ENCODE measurements at regions not wholly inside any gene's neighbourhood (a gene's known extent, or its start where the extent isn't known, plus 50 kb on each side); places are given as distances from the start of the nearest gene placed in this dataset.
A peak's percentile ranks its signal among the peaks of the same experiment; 100 is the strongest.

GRCh38 chr20:19903168-19903811, 113.9 kb upstream of the NAA20 start (continued):
- TF ChIP-seq HMGXB3 (CRISPR knock-in tag; IDR thresholded peaks at IDR 0.05; ENCODE audit: borderline replicate concordance) (0 out of 2 replicates have a peak, but pooled peaks have one; percentile 48), THYN1 (CRISPR knock-in tag; IDR thresholded peaks at IDR 0.05; ENCODE audit: borderline replicate concordance, low read depth) (no peak), ZNF441 (CRISPR knock-in tag; IDR thresholded peaks at IDR 0.05; ENCODE audit: borderline replicate concordance) (peak; percentile 53; the same call in 1 of the 2 replicates), RFXAP (CRISPR knock-in tag; IDR thresholded peaks at IDR 0.05; ENCODE audit: borderline replicate concordance) (no peak), ZNF792 (CRISPR knock-in tag; IDR thresholded peaks at IDR 0.05) (peak; percentile 44; the same call in 1 of the 2 replicates), HOXA3 (CRISPR knock-in tag; IDR thresholded peaks at IDR 0.05) (peak; percentile 21; the same call in 1 of the 2 replicates), ZFP1 (CRISPR knock-in tag; IDR thresholded peaks at IDR 0.05) (no peak), PATZ1 (CRISPR knock-in tag; IDR thresholded peaks at IDR 0.05) (0 out of 2 replicates have a peak, but pooled peaks have one; percentile 12), MED1 (CRISPR knock-in tag; IDR thresholded peaks at IDR 0.05) (peak; percentile 78), FOXO1 (CRISPR knock-in tag; IDR thresholded peaks at IDR 0.05) (peak; percentile 89; the same call in 1 of the 2 replicates), ZNF572 (CRISPR knock-in tag; IDR thresholded peaks at IDR 0.05) (no peak), ZNF224 (CRISPR knock-in tag; IDR thresholded peaks at IDR 0.05) (no peak), JUN (CRISPR knock-in tag; IDR thresholded peaks at IDR 0.05) (no peak), BCL6 (CRISPR knock-in tag; IDR thresholded peaks at IDR 0.05) (0 out of 2 replicates have a peak, but pooled peaks have one; percentile 28), NFKBIZ (CRISPR knock-in tag; IDR thresholded peaks at IDR 0.05) (no peak), KLF12 (CRISPR knock-in tag; IDR thresholded peaks at IDR 0.05; ENCODE audit: borderline replicate concordance) (no peak), HOXA9 (CRISPR knock-in tag; IDR thresholded peaks at IDR 0.05; ENCODE audit: borderline replicate concordance) (no peak), MIER3 (CRISPR knock-in tag; IDR thresholded peaks at IDR 0.05; ENCODE audit: borderline replicate concordance) (peak; percentile 62; the same call in 1 of the 2 replicates), FOXK2 (IDR thresholded peaks at IDR 0.05) (peak; percentile 97), CBX5 (CRISPR knock-in tag; IDR thresholded peaks at IDR 0.05; ENCODE audit: borderline replicate concordance) (peak; percentile 55; the same call in 1 of the 2 replicates), ZBTB8A (CRISPR knock-in tag; IDR thresholded peaks at IDR 0.05; ENCODE audit: borderline replicate concordance, low read depth) (no peak), FOXP1 (IDR thresholded peaks at IDR 0.05) (peak; percentile 94), FOXP1 (CRISPR knock-in tag; IDR thresholded peaks at IDR 0.05) (peak; percentile 98), MLX (CRISPR knock-in tag; IDR thresholded peaks at IDR 0.05) (no peak), NFATC3 (CRISPR knock-in tag; IDR thresholded peaks at IDR 0.05) (0 out of 2 replicates have a peak, but pooled peaks have one; percentile 36)

All from HepG2 (cell line).